ENCODE measurements at regions not wholly inside any gene's neighbourhood (a gene's known extent, or its start where the extent isn't known, plus 50 kb on each side); places are given as distances from the start of the nearest gene placed in this dataset.

GRCh38 chr7:115559877-115560276, 470.7 kb downstream of the TFEC start:
- no peak for TF ChIP-seq CTCF (conservative IDR thresholded peaks at IDR 0.05)
- TF ChIP-seq EZH2 (IDR thresholded peaks at IDR 0.05; ENCODE audit: low read depth) = no peak

Measured in PC-9 (cell line).